Parathyroid adenoma (tissue), 2 donors: ENCODE measurements at regions not wholly inside any gene's neighbourhood (a gene's known extent, or its start where the extent isn't known, plus 50 kb on each side); places are given as distances from the start of the nearest gene placed in this dataset.

ENCODE experiments used
- H2AFZ ChIP-seq: fragments of 300-600 bp; sonication (generic); one replicate; pipeline ENCODE4 v1.7.0; 2017; ENCODE audit warnings: antibody characterized with exemption, mild to moderate bottlenecking
- H3K27ac ChIP-seq: fragments of 300-600 bp; sonication (generic); one replicate; pipeline ENCODE4 v1.7.0; 2017
- H3K27me3 ChIP-seq: fragments of 300-600 bp; sonication (generic); one replicate; pipeline ENCODE4 v1.7.0; 2017; ENCODE audit warnings: low read length; ENCODE audit not compliant: control insufficient read depth, insufficient read depth
- H3K36me3 ChIP-seq: fragments of 300-600 bp; sonication (generic); one replicate; pipeline ENCODE4 v1.7.0; 2017; ENCODE audit warnings: low read length; ENCODE audit not compliant: control insufficient read depth, insufficient read depth
- H3K4me1 ChIP-seq: fragments of 300-600 bp; sonication (generic); one replicate; pipeline ENCODE4 v1.7.0; 2017; ENCODE audit warnings: control low read depth
- H3K4me2 ChIP-seq: fragments of 300-600 bp; sonication (generic); one replicate; pipeline ENCODE4 v1.7.0; 2017; ENCODE audit warnings: low read length
- H3K4me3 ChIP-seq: fragments of 300-600 bp; sonication (generic); one replicate; pipeline ENCODE4 v1.7.0; 2017; ENCODE audit warnings: low read depth, low read length
- H3K79me2 ChIP-seq: fragments of 300-600 bp; sonication (generic); one replicate; pipeline ENCODE4 v1.7.0; 2017; ENCODE audit warnings: control low read depth
- H3K9ac ChIP-seq: fragments of 300-600 bp; sonication (generic); one replicate; pipeline ENCODE4 v1.7.0; 2017; ENCODE audit warnings: mild to moderate bottlenecking
- H3K9me3 ChIP-seq: fragments of 300-600 bp; sonication (generic); one replicate; pipeline ENCODE4 v1.7.0; 2017; ENCODE audit warnings: low read length; ENCODE audit not compliant: control insufficient read depth
- CTCF ChIP-seq: fragments of 300-600 bp; sonication (generic); IDR thresholded peaks from one replicate; pipeline ENCODE4 v1.7.0; 2017; ENCODE audit warnings: antibody characterized with exemption, mild to moderate bottlenecking
- donor health status: primary hyperparathyroidism.

DNA sequence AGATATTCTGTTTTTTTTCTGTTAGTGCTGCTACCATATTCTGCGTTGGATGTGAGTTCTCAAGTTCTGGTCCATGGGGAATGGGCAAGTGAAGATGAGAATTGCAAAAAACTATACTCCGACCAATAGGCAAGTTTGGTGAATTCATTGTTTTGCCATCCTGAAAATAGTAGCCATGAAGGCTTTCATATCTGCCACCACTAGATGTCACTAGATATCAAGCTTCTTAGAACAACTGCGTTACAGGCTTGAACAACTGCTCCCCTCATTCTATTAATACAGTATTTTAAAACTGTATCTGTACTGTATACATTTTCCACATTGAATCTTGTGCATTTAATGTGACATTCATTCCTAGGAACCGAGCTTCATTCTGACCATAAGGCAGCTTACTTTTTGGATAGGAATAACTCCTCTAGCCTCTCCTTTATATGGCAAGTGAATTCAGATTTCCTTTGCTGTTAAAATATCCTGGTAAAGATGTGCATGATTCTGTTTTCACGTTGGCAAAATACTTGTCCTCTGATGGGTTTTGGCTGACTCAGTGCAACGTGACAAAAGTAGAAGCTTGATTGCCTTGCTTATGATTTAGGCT, 163.6 kb downstream of the SREK1 start:
- H2AFZ ChIP-seq: peak overlapping the region; percentile 7
- H3K79me2 ChIP-seq: no peaks in the 10 kb centered on the region
- no peak overlapping the region for H3K4me3 ChIP-seq
- no peaks in the 10 kb centered on the region for H3K9me3 ChIP-seq
- no peak overlapping the region for H3K27ac ChIP-seq
- no peaks in the 10 kb centered on the region for H3K4me1 ChIP-seq
- H3K4me2 ChIP-seq: no peak overlapping the region
- H3K9ac ChIP-seq: no peak overlapping the region
- TF ChIP-seq CTCF: peak; percentile 78
- H3K27me3 ChIP-seq: no peaks in the 10 kb centered on the region
- H3K36me3 ChIP-seq: no peaks in the 10 kb centered on the region

- Histone ChIP-seq H3K79me2 (no peaks in the 10 kb centered on the region), H3K4me2 (no peak overlapping the region), H3K27me3 (no peaks in the 10 kb centered on the region), H3K36me3 (no peaks in the 10 kb centered on the region), H3K27ac (no peak overlapping the region), H3K9me3 (no peaks in the 10 kb centered on the region), H3K9ac (no peak overlapping the region), H3K4me1 (no peaks in the 10 kb centered on the region), H3K4me3 (no peak overlapping the region), H2AFZ (no peak overlapping the region)
- no peak for TF ChIP-seq CTCF
These were observed 168.2 kb downstream of the SREK1 start for GRCh38 chr5:66312266-66312665.

DNA sequence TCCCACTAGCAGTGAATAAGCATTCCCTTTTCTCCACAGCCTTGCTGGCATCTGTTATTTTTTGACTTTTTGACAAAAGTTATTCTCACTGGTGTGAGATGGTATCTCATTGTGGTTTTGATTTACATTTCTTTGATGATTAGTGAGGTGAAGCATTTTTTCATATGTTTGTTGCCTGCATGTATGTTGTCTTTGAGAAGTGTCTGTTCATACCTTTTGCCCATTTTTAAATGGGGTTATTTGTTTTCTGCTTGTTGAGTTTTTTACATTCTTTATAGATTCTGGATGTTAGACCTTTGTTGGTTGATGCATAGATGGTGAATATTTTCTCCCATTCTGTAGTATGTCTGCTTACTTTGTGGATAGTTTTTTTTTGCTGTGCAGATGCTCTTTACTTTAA, 171.7 kb downstream of the SREK1 start:
- Histone ChIP-seq H3K27ac (no peak overlapping the region), H3K36me3 (no peaks in the 10 kb centered on the region), H3K9me3 (no peaks in the 10 kb centered on the region), H3K4me2 (no peak overlapping the region), H3K4me3 (no peak overlapping the region), H2AFZ (no peak overlapping the region), H3K79me2 (no peaks in the 10 kb centered on the region), H3K27me3 (no peaks in the 10 kb centered on the region), H3K4me1 (no peaks in the 10 kb centered on the region), H3K9ac (no peak overlapping the region)
- no peak for TF ChIP-seq CTCF

DNA sequence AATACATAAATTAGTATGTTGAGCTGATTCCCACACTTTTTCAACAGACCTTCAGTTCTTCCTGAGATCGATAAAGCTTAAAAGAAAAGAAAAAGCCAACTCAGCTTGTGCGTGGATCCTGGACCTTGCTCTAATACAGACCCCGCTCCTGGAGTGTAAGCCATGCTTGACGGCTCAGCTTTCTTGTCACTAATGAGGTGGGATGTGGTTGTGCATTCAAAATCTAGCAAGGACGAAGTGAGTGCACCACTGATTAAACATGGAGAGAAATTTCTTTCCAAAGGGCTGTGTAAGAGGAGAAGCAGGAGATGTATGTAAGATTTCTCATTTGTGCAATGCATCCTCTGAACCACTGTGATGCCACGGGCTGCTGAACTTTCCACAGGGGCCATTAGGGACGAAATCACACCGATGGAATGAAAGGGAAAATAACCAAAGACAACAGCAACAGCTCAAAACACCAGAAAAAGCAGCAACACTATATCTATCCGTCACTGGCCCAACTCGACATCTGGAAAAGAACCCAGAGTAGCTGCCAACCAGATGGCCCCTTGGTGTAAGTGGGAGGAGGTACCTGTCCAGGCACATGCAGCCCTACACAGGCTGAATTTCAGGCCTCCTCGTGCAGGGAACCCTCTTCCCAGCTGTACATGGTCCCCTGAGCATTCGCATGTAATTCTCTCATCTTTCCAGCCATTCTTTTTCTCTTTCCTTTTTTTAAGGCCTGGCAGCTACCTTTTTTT, 178.9 kb downstream of the SREK1 start:
- H3K9me3 ChIP-seq: no peaks in the 10 kb centered on the region
- H3K27ac ChIP-seq: no peak overlapping the region
- H3K4me3 ChIP-seq: no peak overlapping the region
- no peak overlapping the region for H3K9ac ChIP-seq
- no peaks in the 10 kb centered on the region for H3K27me3 ChIP-seq
- no peaks in the 10 kb centered on the region for H3K79me2 ChIP-seq
- no peak for TF ChIP-seq CTCF
- no peak overlapping the region for H2AFZ ChIP-seq
- H3K4me2 ChIP-seq: no peak overlapping the region
- H3K36me3 ChIP-seq: no peaks in the 10 kb centered on the region
- H3K4me1 ChIP-seq: peaks cover 5% of the 10 kb centered on the region

GRCh38 chr5:66323529-66323895, 179.4 kb downstream of the SREK1 start:
- H3K79me2 ChIP-seq: no peaks in the 10 kb centered on the region
- no peaks in the 10 kb centered on the region for H3K27me3 ChIP-seq
- H3K9me3 ChIP-seq: no peaks in the 10 kb centered on the region
- H3K36me3 ChIP-seq: no peaks in the 10 kb centered on the region
- H3K4me1 ChIP-seq: peaks cover 5% of the 10 kb centered on the region
- no peak overlapping the region for H3K4me3 ChIP-seq
- H2AFZ ChIP-seq: no peak overlapping the region
- TF ChIP-seq CTCF: no peak
- no peak overlapping the region for H3K27ac ChIP-seq
- no peak overlapping the region for H3K9ac ChIP-seq
- H3K4me2 ChIP-seq: no peak overlapping the region
